Lung (tissue), 11 donors: ENCODE measurements at regions not wholly inside any gene's neighbourhood (a gene's known extent, or its start where the extent isn't known, plus 50 kb on each side); places are given as distances from the start of the nearest gene placed in this dataset.

ENCODE experiments used
- ATAC-seq: fragments of 200-7000 bp; cut with Tn5 transposase; one replicate; pipeline ENCODE4 v1.9.1; 2020; ENCODE audit warnings: moderate number of reproducible peaks; ENCODE audit not compliant: insufficient read depth, low FRiP score
- DNase-seq, 3 donors: peaks; one replicate each; pipeline ENCODE4 v3.0.0-alpha.2; 2013 to 2017
- H3K27ac ChIP-seq, 2 donors: one replicate each; pipeline ENCODE4 v1.5.1; 2013; ENCODE audit warnings: mild to moderate bottlenecking in 2 of 2, moderate library complexity in 2 of 2, control low read depth in 1 of 2, inconsistent platforms in 1 of 2, low read depth in 1 of 2, low read length in 1 of 2
- H3K27me3 ChIP-seq, 3 donors: one replicate each; pipeline ENCODE4 v1.5.1; 2013; ENCODE audit warnings: low read length in 2 of 3; ENCODE audit not compliant: control insufficient read depth in 3 of 3, insufficient read depth in 3 of 3
- H3K36me3 ChIP-seq, 4 donors: one replicate each; pipeline ENCODE4 v1.5.1; 2013; ENCODE audit warnings: low read length in 4 of 4, mild to moderate bottlenecking in 1 of 4, moderate library complexity in 1 of 4; ENCODE audit not compliant: control insufficient read depth in 4 of 4, insufficient read depth in 4 of 4
- H3K4me1 ChIP-seq, 5 donors: one replicate each; pipeline ENCODE4 v1.5.1; 2013; ENCODE audit warnings: low read length in 5 of 5, mild to moderate bottlenecking in 2 of 5, moderate library complexity in 1 of 5; ENCODE audit not compliant: control insufficient read depth in 5 of 5, insufficient read depth in 5 of 5
- H3K4me3 ChIP-seq: one replicate; pipeline ENCODE4 v1.5.1; 2013; ENCODE audit warnings: mild to moderate bottlenecking, control low read depth, moderate library complexity
- H3K9ac ChIP-seq, 2 donors: one replicate each; pipeline ENCODE4 v1.5.1; 2013; ENCODE audit warnings: low read length in 2 of 2, control low read depth in 1 of 2; ENCODE audit not compliant: insufficient read depth in 1 of 2
- H3K9me3 ChIP-seq, 4 donors: one replicate each; pipeline ENCODE4 v1.5.1; 2013; ENCODE audit warnings: low read length in 3 of 4, mild to moderate bottlenecking in 1 of 4, moderate library complexity in 1 of 4; ENCODE audit not compliant: control insufficient read depth in 4 of 4, insufficient read depth in 3 of 4
- WGBS, 2 donors: extraction: QIAGEN DNeasy Blood & Tissue Kit; methylation state at CpG; one replicate each; pipeline ENCODE4 v1.1.7; 2013; 5-methylcytosine and 5-hydroxymethylcytosine counted together
- TF ChIP-seq, protein P1 (sequence below): IDR thresholded peaks from 2 replicates; pipeline ENCODE4 v1.5.1; 2012; ENCODE audit warnings: mild to moderate bottlenecking; ENCODE audit errors: control extremely low read depth, extremely low read depth
- donor health status: control.
- donor health status: control.
- donor health status: Bipolar disorder and iron deficiency.
- donor health status: healthy.
- donor health status: DM: yes; HTN: yes; CAD: no.

- Histone ChIP-seq H3K27me3 (no peaks in the 10 kb centered on the region), H3K27ac (no peak overlapping the region), H3K4me1 (peaks cover 0 to 47% (median 17%) of the 10 kb centered on the region in 5 donors), H3K4me3 (no peak overlapping the region), H3K36me3 (no peaks in the 10 kb centered on the region), H3K9ac (no peak overlapping the region), H3K9me3 (no peaks in the 10 kb centered on the region)
- TF ChIP-seq, protein P1, sequence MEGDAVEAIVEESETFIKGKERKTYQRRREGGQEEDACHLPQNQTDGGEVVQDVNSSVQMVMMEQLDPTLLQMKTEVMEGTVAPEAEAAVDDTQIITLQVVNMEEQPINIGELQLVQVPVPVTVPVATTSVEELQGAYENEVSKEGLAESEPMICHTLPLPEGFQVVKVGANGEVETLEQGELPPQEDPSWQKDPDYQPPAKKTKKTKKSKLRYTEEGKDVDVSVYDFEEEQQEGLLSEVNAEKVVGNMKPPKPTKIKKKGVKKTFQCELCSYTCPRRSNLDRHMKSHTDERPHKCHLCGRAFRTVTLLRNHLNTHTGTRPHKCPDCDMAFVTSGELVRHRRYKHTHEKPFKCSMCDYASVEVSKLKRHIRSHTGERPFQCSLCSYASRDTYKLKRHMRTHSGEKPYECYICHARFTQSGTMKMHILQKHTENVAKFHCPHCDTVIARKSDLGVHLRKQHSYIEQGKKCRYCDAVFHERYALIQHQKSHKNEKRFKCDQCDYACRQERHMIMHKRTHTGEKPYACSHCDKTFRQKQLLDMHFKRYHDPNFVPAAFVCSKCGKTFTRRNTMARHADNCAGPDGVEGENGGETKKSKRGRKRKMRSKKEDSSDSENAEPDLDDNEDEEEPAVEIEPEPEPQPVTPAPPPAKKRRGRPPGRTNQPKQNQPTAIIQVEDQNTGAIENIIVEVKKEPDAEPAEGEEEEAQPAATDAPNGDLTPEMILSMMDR, result no peak
- ATAC-seq, result no peak
- no peak for DNase-seq
- WGBS, 2 donors, result 73 to 76% methylated on average over 7 of the region's 7 CpGs
These were observed 126.7 kb upstream of the SMIM21 start for GRCh38 chr18:75554176-75554575.

DNA sequence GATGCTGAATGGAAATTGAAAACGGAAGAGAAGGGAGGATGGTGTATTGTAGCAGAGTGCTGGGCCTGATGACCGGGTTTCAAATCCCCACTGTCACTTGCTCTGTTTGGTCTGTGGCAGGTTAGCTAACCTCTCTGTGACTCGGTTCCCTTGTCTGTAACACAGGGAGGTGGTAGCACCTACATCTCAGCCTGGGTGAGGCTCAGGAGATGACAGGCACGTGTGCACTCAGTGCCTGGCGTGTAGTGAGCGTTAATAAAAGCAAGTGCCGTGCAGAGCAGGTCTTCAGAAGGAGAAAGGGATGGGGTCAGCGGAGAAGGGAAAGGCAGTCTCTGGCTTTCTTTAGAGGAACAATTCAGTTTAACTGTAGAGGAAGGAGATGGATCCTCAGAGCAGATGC lies 125.5 kb upstream of the SMIM21 start:
- H3K36me3 ChIP-seq, result no peaks in the 10 kb centered on the region
- H3K27ac ChIP-seq, result no peak overlapping the region
- no peak for DNase-seq
- no peak overlapping the region for H3K4me3 ChIP-seq
- TF ChIP-seq, protein P1, result no peak
- H3K27me3 ChIP-seq, result no peaks in the 10 kb centered on the region
- peaks cover 0 to 47% (median 17%) of the 10 kb centered on the region in 5 donors for H3K4me1 ChIP-seq
- no peak for ATAC-seq
- 90 to 95% methylated on average over 8 of the region's 8 CpGs for WGBS, 2 donors
- no peaks in the 10 kb centered on the region for H3K9me3 ChIP-seq
- no peak overlapping the region for H3K9ac ChIP-seq

GRCh38 chr18:75551071-75551470 lies 123.6 kb upstream of the SMIM21 start:
- Histone ChIP-seq H3K27ac (no peak overlapping the region), H3K4me1 (peaks cover 0 to 34% (median 17%) of the 10 kb centered on the region in 5 donors), H3K9ac (no peak overlapping the region), H3K9me3 (no peaks in the 10 kb centered on the region), H3K36me3 (no peaks in the 10 kb centered on the region), H3K4me3 (no peak overlapping the region), H3K27me3 (no peaks in the 10 kb centered on the region)
- ATAC-seq (no peak), DNase-seq (peak; percentile 59 to 76 (median 64))
- WGBS, 2 donors, result 38 to 49% methylated on average over 4 of the region's 4 CpGs
- TF ChIP-seq, protein P1, result no peak

GRCh38 chr18:75548353-75548905 lies 120.9 kb upstream of the SMIM21 start:
- H3K4me1 ChIP-seq, result peaks cover 0 to 12% (median 0%) of the 10 kb centered on the region in 5 donors
- H3K9me3 ChIP-seq, result no peaks in the 10 kb centered on the region
- H3K4me3 ChIP-seq, result no peak overlapping the region
- TF ChIP-seq, protein P1, result no peak
- 72 to 76% methylated on average over 10 of the region's 10 CpGs for WGBS, 2 donors
- ATAC-seq (no peak), DNase-seq (peak in 1 of 3 donors; percentile 28)
- no peaks in the 10 kb centered on the region for H3K27me3 ChIP-seq
- H3K36me3 ChIP-seq, result no peaks in the 10 kb centered on the region
- H3K27ac ChIP-seq, result no peak overlapping the region
- no peak overlapping the region for H3K9ac ChIP-seq
